PC-3 (cell line): ENCODE measurements at regions not wholly inside any gene's neighbourhood (a gene's known extent, or its start where the extent isn't known, plus 50 kb on each side); places are given as distances from the start of the nearest gene placed in this dataset.

ENCODE experiments used
- ATAC-seq: fragments of 200-7000 bp; cut with Tn5 transposase; 2 replicates; pipeline ENCODE4 v1.9.1; 2020; ENCODE audit warnings: mild to moderate bottlenecking, moderate library complexity
- BruUV-seq: library from RNA; stranded (reverse); fragments of 400-500 nt; replicated peaks from 2 replicates; lab custom pipeline; 2021; lab: Mats Ljungman, UMichigan
- CTCF ChIA-PET: fragments of 300-600 bp; sonication (Branson Sonifier 250); formaldehyde crosslinking; loops from one replicate; lab custom pipeline; 2022; ENCODE audit warnings: antibody characterized with exemption; lab: Charles Lee
- POLR2A ChIA-PET: fragments of 300-600 bp; sonication (Branson Sonifier 250); formaldehyde crosslinking; loops from one replicate; lab custom pipeline; 2022; ENCODE audit warnings: antibody characterized with exemption; ENCODE audit not compliant: unreplicated experiment; lab: Charles Lee
- DNase-seq: peaks from one replicate; pipeline ENCODE4 v3.0.0-alpha.2; 2015
- H2AFZ ChIP-seq: fragments of 300-600 bp; sonication (generic); 2 replicates; pipeline ENCODE4 v1.6.0; 2016; ENCODE audit warnings: antibody characterized with exemption, low read length
- H3F3A ChIP-seq: fragments of 300-600 bp; sonication (generic); one replicate; pipeline ENCODE4 v1.6.0; 2017; ENCODE audit warnings: antibody characterized with exemption, low read length, control low read depth, mild to moderate bottlenecking; ENCODE audit not compliant: unreplicated experiment
- H3K27ac ChIP-seq: fragments of 300-600 bp; sonication (generic); 2 replicates; pipeline ENCODE4 v1.5.1; 2016; ENCODE audit warnings: mild to moderate bottlenecking, low read length
- H3K27me3 ChIP-seq: fragments of 300-600 bp; sonication (generic); 2 replicates; pipeline ENCODE4 v1.6.1; 2016; ENCODE audit warnings: low read length, mixed read lengths
- H3K36me3 ChIP-seq: fragments of 300-600 bp; sonication (generic); 2 replicates; pipeline ENCODE4 v1.6.1; 2016; ENCODE audit warnings: low read depth, mixed run types, low read length, mixed read lengths
- H3K4me1 ChIP-seq: fragments of 300-600 bp; sonication (generic); 2 replicates; pipeline ENCODE4 v1.5.1; 2016; ENCODE audit warnings: low read length; ENCODE audit not compliant: insufficient read depth
- H3K4me2 ChIP-seq: fragments of 300-600 bp; sonication (generic); 2 replicates; pipeline ENCODE4 v1.6.0; 2016; ENCODE audit warnings: low read length
- H3K4me3 ChIP-seq: fragments of 300-600 bp; sonication (generic); 2 replicates; pipeline ENCODE4 v1.5.1; 2016; ENCODE audit warnings: mild to moderate bottlenecking, low read length, mixed read lengths
- H3K79me2 ChIP-seq: fragments of 300-600 bp; sonication (generic); 2 replicates; pipeline ENCODE4 v1.6.1; 2017; ENCODE audit warnings: low read length, mixed read lengths
- H3K9ac ChIP-seq: fragments of 300-600 bp; sonication (generic); 2 replicates; pipeline ENCODE4 v1.6.0; 2016; ENCODE audit warnings: mild to moderate bottlenecking, low read length
- H3K9me2 ChIP-seq: fragments of 300-600 bp; sonication (generic); replicated peaks from 2 replicates; pipeline ENCODE4 v1.6.1; 2016; ENCODE audit warnings: mixed run types, low read length, mixed read lengths
- H3K9me3 ChIP-seq: fragments of 300-600 bp; sonication (generic); 2 replicates; pipeline ENCODE4 v1.6.1; 2016; ENCODE audit warnings: low read length, mixed read lengths
- H4K20me1 ChIP-seq: fragments of 300-600 bp; sonication (generic); 2 replicates; pipeline ENCODE4 v1.6.1; 2016; ENCODE audit warnings: low read length, mixed read lengths
- EZH2 ChIP-seq: fragments of 300-600 bp; sonication (generic); IDR thresholded peaks from one replicate; pipeline ENCODE4 v1.6.1; 2017; ENCODE audit warnings: antibody characterized with exemption, mild to moderate bottlenecking, low read length; ENCODE audit not compliant: unreplicated experiment
- EZH2phosphoT487 ChIP-seq: fragments of 300-600 bp; sonication (generic); IDR thresholded peaks from 2 replicates; pipeline ENCODE4 v1.6.1; 2018; ENCODE audit warnings: mild to moderate bottlenecking, antibody characterized with exemption, low read length, borderline replicate concordance
- intact Hi-C: fragments of 100-400 bp; cut with micrococcal nuclease; formaldehyde crosslinking; loops from 2 replicates; pipeline ENCODE4 v1.9.0; 2023
- TF ChIP-seq, protein P1 (sequence below): fragments of 300-600 bp; sonication (generic); conservative IDR thresholded peaks from 2 replicates; pipeline ENCODE4 v1.5.1; 2017; ENCODE audit warnings: antibody characterized with exemption, low read depth, mild to moderate bottlenecking, low read length

DNA sequence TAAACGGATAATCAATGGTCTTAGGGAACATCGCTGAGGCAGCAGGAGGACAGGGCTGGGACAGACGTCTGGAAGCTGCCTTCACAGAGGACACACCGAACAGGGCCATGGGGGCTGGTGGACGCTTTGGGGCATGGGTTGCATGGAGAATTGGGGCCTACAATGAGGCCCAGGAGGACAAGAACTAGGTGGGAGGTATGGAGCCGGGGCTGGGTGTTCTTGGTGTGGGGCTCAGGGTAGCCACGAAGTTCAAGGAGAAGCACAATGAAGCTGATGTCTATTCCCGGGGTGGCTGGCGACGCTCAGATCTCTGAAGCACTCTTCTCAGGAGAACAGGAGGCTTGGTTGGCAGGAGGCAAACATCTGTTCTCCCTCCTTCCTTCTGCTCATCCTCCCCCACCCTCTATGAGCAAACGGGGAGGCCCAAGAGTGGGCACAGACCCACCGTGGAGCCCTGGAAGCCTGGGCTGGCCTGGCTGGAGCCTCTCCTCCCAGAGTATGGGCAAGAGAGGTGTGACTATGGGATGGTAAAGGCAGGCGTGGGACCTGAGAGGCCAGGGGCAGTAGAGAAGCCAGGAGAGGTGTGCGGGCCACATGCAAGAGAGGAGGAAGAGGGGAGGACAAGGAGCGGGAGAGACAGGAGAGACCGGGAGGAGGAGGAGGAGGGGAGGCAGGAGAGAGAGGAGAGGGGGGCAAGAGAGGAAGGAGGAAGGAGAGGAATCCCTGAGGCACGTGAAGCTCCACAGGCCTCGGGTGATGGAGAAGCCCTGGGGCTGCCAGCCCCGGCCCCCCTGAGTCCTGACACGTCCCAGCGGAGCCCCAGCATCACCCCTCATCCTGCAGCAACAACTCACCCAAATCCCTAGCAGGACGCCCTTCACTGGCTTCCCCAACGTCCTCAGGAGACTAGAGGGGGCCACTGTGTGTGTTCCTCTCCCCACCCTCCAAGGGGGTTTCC lies 159.1 kb downstream of the OLFM1 start:
- TF ChIP-seq, protein P1, sequence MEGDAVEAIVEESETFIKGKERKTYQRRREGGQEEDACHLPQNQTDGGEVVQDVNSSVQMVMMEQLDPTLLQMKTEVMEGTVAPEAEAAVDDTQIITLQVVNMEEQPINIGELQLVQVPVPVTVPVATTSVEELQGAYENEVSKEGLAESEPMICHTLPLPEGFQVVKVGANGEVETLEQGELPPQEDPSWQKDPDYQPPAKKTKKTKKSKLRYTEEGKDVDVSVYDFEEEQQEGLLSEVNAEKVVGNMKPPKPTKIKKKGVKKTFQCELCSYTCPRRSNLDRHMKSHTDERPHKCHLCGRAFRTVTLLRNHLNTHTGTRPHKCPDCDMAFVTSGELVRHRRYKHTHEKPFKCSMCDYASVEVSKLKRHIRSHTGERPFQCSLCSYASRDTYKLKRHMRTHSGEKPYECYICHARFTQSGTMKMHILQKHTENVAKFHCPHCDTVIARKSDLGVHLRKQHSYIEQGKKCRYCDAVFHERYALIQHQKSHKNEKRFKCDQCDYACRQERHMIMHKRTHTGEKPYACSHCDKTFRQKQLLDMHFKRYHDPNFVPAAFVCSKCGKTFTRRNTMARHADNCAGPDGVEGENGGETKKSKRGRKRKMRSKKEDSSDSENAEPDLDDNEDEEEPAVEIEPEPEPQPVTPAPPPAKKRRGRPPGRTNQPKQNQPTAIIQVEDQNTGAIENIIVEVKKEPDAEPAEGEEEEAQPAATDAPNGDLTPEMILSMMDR: no peak
- TF ChIP-seq EZH2phosphoT487 (no peak), EZH2 (no peak)
- ChIA-PET POLR2A (no interaction called here), CTCF (no interaction called here)
- H3K27ac ChIP-seq: no peak overlapping the region
- no peaks in the 10 kb centered on the region for H4K20me1 ChIP-seq
- H2AFZ ChIP-seq: no peak overlapping the region
- BruUV-seq: no TSS peak
- H3K4me1 ChIP-seq: no peaks in the 10 kb centered on the region
- no peak overlapping the region for H3K4me2 ChIP-seq
- no peak overlapping the region for H3K4me3 ChIP-seq
- intact Hi-C loops: no loop called here
- no peaks in the 10 kb centered on the region for H3K9me2 ChIP-seq
- H3F3A ChIP-seq: no peaks in the 10 kb centered on the region
- ATAC-seq: no peak
- DNase-seq: no peak
- H3K9me3 ChIP-seq: no peaks in the 10 kb centered on the region
- H3K9ac ChIP-seq: no peak overlapping the region
- peaks cover 40% of the 10 kb centered on the region for H3K27me3 ChIP-seq
- H3K36me3 ChIP-seq: no peaks in the 10 kb centered on the region
- H3K79me2 ChIP-seq: no peaks in the 10 kb centered on the region

DNA sequence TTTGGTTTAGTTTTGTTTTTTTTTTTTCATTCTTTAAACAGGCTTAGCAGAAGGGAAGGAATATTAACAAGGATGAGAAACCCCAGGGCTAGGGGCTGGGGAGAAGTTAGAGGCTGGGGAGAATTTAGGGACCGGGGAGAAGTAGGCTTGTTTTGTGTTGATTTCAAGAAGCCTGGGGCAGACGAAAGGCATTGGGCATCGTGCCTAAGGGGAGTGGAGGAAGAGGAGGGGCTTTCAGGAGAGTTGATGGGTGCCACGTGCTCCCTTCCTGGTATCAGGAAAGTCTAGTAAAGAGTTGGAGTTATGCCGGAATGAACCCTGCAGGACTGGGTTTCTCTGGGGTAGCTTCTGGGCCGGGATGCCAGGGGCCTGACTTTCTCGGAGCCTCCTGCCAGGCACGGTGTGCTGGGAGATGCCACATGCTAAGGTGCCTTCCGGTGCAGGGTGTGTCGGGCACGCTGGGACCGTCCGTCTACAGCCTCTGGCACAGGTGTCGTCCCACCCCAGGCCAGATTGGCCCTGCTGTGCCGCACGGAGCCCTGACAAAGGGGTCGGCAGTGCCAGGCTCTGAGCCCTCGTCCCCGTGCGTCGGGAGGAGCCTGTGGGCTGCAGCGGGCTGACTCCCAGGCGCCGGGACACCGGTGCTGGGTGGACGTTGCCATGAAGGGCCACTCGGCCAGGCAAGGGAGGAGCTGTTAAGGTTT lies 159.9 kb downstream of the OLFM1 start:
- Histone ChIP-seq H3K79me2 (no peaks in the 10 kb centered on the region), H3K9me3 (no peaks in the 10 kb centered on the region), H3K4me3 (no peak overlapping the region), H3K27me3 (peaks cover 40% of the 10 kb centered on the region), H3K36me3 (no peaks in the 10 kb centered on the region), H3K27ac (no peak overlapping the region), H3K4me2 (no peak overlapping the region), H3K9me2 (no peaks in the 10 kb centered on the region), H3F3A (no peaks in the 10 kb centered on the region), H2AFZ (no peak overlapping the region), H3K4me1 (no peaks in the 10 kb centered on the region), H4K20me1 (no peaks in the 10 kb centered on the region), H3K9ac (no peak overlapping the region)
- TF ChIP-seq, protein P1: no peak
- no peak for ATAC-seq
- no peak for DNase-seq
- intact Hi-C loops: no loop called here
- no TSS peak for BruUV-seq
- ChIA-PET POLR2A (no interaction called here), CTCF (no interaction called here)

DNA sequence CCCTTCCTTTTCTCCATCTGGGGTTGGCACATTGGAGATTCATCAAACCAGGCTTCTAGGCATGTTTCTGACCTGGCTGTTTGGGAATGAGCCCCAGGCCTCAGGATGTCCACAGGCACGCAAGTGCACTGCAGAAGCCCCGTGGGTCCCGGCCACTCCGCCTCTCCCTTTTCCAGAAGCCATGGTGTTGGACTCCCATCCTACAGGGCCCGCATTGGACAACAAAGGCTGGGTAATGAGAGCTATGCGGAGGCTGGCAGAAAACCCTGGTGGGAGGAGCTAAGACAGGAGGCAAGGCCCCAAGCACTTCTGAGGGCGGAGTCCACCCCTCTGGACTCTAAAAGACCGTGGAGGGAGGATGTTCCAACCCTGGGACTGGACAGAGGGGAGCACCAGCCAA lies 160.6 kb downstream of the OLFM1 start:
- CTCF ChIA-PET: no interaction called here
- BruUV-seq: no TSS peak
- no peaks in the 10 kb centered on the region for H3K9me2 ChIP-seq
- DNase-seq (no peak), ATAC-seq (no peak)
- H4K20me1 ChIP-seq: no peaks in the 10 kb centered on the region
- intact Hi-C loops: no loop called here
- TF ChIP-seq, protein P1: no peak
- H3K4me2 ChIP-seq: no peak overlapping the region
- no peak overlapping the region for H3K4me3 ChIP-seq
- peaks cover 35% of the 10 kb centered on the region for H3K27me3 ChIP-seq
- no peak overlapping the region for H3K9ac ChIP-seq
- H3K4me1 ChIP-seq: no peaks in the 10 kb centered on the region
- H3K9me3 ChIP-seq: no peaks in the 10 kb centered on the region
- no peaks in the 10 kb centered on the region for H3K36me3 ChIP-seq
- no peaks in the 10 kb centered on the region for H3K79me2 ChIP-seq
- no peak overlapping the region for H2AFZ ChIP-seq
- POLR2A ChIA-PET: no interaction called here
- H3F3A ChIP-seq: no peaks in the 10 kb centered on the region
- no peak overlapping the region for H3K27ac ChIP-seq
